AG10803 (cell line): ENCODE measurements at regions not wholly inside any gene's neighbourhood (a gene's known extent, or its start where the extent isn't known, plus 50 kb on each side); places are given as distances from the start of the nearest gene placed in this dataset.
"Not testable (repeated sequence)": the region's sequence is repeated elsewhere in the genome, so short reads cannot be mapped to it uniquely, and the experiment has no call there.

Source experiments
- DNase-seq: peaks from one replicate; pipeline ENCODE4 v3.0.0; 2010; ENCODE audit warnings: low read depth
- H3K4me3 ChIP-seq: 2 replicates; pipeline ENCODE4 v1.5.1; 2011; ENCODE audit warnings: mild to moderate bottlenecking, low read length, control low read depth
- CTCF ChIP-seq: conservative IDR thresholded peaks from 2 replicates; pipeline ENCODE4 v1.5.1; 2011; ENCODE audit warnings: mild to moderate bottlenecking, low read length, control low read depth, inconsistent platforms

GRCh38 chr4:42248972-42249371 is 96.5 kb upstream of the BEND4 start:
- H3K4me3 ChIP-seq: no peak overlapping the region
- no peak for TF ChIP-seq CTCF
- no peak for DNase-seq

GRCh38 chr4:42252315-42252714 is 99.9 kb upstream of the BEND4 start:
- no peak for TF ChIP-seq CTCF
- no peak overlapping the region for H3K4me3 ChIP-seq
- DNase-seq: no peak

GRCh38 chr4:42257645-42258044 is 105.2 kb upstream of the BEND4 start:
- DNase-seq, H3K4me3 ChIP-seq: not testable (repeated sequence)

- no peak overlapping the region for H3K4me3 ChIP-seq
- no peak for TF ChIP-seq CTCF
- DNase-seq: no peak
These were observed 110.4 kb upstream of the BEND4 start for GRCh38 chr4:42262701-42263490.

GRCh38 chr4:42265782-42266602 is 113.5 kb upstream of the BEND4 start:
- H3K4me3 ChIP-seq: no peak overlapping the region
- no peak for DNase-seq
- no peak for TF ChIP-seq CTCF

- DNase-seq: no peak
- TF ChIP-seq CTCF: no peak
- H3K4me3 ChIP-seq: no peak overlapping the region
These were observed 115.3 kb upstream of the BEND4 start for GRCh38 chr4:42267724-42268123.

- no peak overlapping the region for H3K4me3 ChIP-seq
- DNase-seq: no peak
These were observed 116.4 kb upstream of the BEND4 start for GRCh38 chr4:42268824-42269223.

More at GRCh38 chr4:42268824-42269223, 116.4 kb upstream of the BEND4 start:
- no peak for TF ChIP-seq CTCF
